ENCODE measurements at regions not wholly inside any gene's neighbourhood (a gene's known extent, or its start where the extent isn't known, plus 50 kb on each side); places are given as distances from the start of the nearest gene placed in this dataset.

DNA sequence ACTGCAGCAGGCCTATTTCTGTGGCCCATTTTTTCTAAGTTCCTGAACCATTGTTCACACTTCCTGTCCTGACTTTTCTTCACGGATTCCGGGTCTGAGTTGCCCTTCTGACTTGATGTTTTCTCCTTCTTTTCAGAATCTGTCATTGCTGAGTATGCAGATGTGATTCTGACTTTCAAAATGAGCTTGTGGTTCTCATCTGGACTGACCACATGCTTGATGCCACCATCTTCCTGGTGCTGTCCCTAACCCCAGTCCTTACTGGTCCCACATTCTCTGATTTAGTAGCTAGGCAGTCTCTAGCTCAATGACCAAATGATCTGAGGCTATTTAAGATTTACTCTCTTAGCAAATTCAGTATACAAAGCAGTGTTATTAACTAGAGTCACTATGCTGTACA is 822.3 kb upstream of the TENM3 start:
- TF ChIP-seq CTCF (IDR thresholded peaks at IDR 0.05; ENCODE audit: insufficient read depth, low read depth, low read length) = no peak
- no peak overlapping the region for H3K4me3 ChIP-seq (ENCODE audit: low read depth, low read length)
- DNase-seq (ENCODE audit: low read depth) = no peak

DNA sequence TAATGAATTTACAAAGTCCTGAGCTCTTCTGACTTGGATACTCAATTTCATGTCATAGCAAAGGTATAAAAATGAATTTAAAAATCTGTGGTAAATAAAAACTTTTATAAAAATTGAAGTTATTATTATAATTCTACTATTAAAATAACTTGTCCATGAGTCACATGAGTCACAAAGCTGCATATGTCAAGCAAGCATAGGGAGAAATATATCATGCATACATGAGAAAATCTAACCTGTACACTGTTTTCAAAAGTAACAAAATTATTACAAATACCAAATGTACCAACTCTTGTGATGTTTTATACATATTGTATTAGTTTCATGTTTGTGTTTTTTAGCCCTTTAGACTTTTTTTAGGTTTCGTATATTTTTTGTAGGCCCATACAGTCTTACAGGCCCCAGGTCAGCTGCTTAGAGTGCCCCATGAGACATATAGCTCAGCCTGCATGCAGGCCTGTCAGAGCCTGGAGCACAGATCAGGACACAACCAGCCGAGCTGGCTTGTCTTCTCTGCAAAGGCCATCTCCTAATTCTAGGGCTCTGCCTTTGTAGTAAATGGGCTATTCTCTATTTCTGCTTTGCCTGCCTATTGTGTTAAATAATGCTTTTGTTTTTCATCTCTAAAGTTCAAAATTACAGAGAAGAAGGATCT is 818.7 kb upstream of the TENM3 start:
- H3K4me3 ChIP-seq (ENCODE audit: low read depth, low read length) = no peak overlapping the region
- no peak for DNase-seq (ENCODE audit: low read depth)
- TF ChIP-seq CTCF (IDR thresholded peaks at IDR 0.05; ENCODE audit: insufficient read depth, low read depth, low read length) = no peak

- no peak overlapping the region for H3K4me3 ChIP-seq (ENCODE audit: low read depth, low read length)
- no peak for DNase-seq (ENCODE audit: low read depth)
- no peak for TF ChIP-seq CTCF (IDR thresholded peaks at IDR 0.05; ENCODE audit: insufficient read depth, low read depth, low read length)
Measured at GRCh38 chr4:181427076-181427475, 816.1 kb upstream of the TENM3 start.

GRCh38 chr4:181431006-181431405 is 812.2 kb upstream of the TENM3 start:
- DNase-seq (ENCODE audit: low read depth) = no peak
- TF ChIP-seq CTCF (IDR thresholded peaks at IDR 0.05; ENCODE audit: insufficient read depth, low read depth, low read length) = no peak
- H3K4me3 ChIP-seq (ENCODE audit: low read depth, low read length) = no peak overlapping the region

DNA sequence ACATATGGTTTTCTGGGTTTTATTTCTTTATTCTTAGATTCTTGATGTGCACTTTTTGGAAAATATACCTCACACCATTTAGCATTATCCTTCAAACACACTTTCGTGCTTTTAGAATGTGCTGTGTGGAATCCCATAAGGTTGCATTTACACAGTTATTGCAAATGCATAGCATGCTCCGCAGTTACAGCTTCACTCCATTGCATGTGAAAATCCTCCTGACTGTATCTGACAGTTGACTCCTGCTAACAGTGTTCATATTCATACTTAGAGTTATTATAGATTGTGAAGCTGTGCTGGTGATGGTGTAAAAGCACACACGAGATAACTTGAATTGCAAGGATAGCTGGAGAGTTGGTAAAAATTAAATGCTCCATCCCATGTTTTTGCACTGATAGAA is 811.5 kb upstream of the TENM3 start:
- no peak overlapping the region for H3K4me3 ChIP-seq (ENCODE audit: low read depth, low read length)

DNA sequence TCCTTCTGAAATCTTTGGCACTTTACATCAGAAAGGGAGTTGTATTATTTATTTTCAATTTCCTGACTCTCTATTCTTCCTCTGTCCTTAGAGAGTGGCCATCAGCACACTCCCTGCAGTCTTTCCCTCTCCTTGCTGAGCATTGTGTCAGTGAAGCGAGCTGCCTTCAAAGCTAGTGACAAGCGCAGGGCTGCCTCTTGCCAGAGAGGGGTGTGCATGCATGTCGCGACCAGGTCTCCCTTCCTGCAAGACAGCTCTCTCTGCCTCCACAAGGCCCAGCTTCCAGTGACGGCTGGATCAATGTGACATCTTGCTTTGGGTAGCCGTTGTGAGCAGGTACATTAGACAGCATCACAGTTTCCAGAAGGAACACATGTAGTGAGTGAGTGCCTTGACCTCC is 810.9 kb upstream of the TENM3 start:
- DNase-seq (ENCODE audit: low read depth) = no peak
- H3K4me3 ChIP-seq (ENCODE audit: low read depth, low read length) = no peak overlapping the region

More for the DNA sequence above, 811.5 kb upstream of the TENM3 start:
- TF ChIP-seq CTCF (IDR thresholded peaks at IDR 0.05; ENCODE audit: insufficient read depth, low read depth, low read length) = no peak
- no peak for DNase-seq (ENCODE audit: low read depth)

More for the DNA sequence above, 810.9 kb upstream of the TENM3 start:
- no peak for TF ChIP-seq CTCF (IDR thresholded peaks at IDR 0.05; ENCODE audit: insufficient read depth, low read depth, low read length)
